ENCODE measurements at regions not wholly inside any gene's neighbourhood (a gene's known extent, or its start where the extent isn't known, plus 50 kb on each side); places are given as distances from the start of the nearest gene placed in this dataset.

DNA sequence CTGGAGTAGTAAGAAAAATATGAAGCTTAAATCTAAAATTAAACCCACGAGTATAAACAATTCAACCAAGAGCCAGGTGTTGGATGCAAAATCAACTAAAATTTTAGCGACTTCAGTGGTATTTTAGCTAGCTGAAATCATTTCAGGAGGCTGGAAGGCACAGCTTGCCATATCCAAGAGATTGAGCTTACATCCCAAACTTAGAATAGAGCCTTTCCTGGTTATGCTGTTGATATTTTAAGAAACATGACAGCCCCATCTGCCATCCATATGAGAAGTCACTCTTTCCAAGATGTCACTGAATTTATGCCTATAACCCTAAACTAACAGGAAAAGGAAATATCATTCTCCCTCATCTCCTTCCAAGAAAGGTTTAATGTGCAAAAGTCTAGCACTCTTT lies 334.0 kb downstream of the KCNA4 start:
- 2% methylated on average over 2 of the region's 2 CpGs for WGBS (ENCODE audit: low lambda C conversion rate)
- TF ChIP-seq MAX (IDR thresholded peaks at IDR 0.05; ENCODE audit: low read depth) = no peak
- ChIA-PET POLR2A (no interaction called here), CTCF (no interaction called here)
- H3K36me3 ChIP-seq (replicated peaks in 1 of 2; ENCODE audit: control insufficient read depth in 1 of 2, insufficient read depth in 2 of 2, low read length in 1 of 2) = no peaks in the 10 kb centered on the region
- no peaks in the 10 kb centered on the region for H3K27me3 ChIP-seq (ENCODE audit: insufficient read depth)
- no peak overlapping the region for H3K4me2 ChIP-seq
- H3K79me2 ChIP-seq (ENCODE audit: insufficient read depth) = no peaks in the 10 kb centered on the region
- no peak overlapping the region for H3K27ac ChIP-seq (ENCODE audit: low read depth in 2 of 2, low read length in 1 of 2)
- H4K20me1 ChIP-seq (ENCODE audit: insufficient read depth) = no peaks in the 10 kb centered on the region
- DNase-seq = no peak
- no peak overlapping the region for H3K4me3 ChIP-seq (ENCODE audit: low read depth in 2 of 2, low read length in 1 of 2)
- H3K9me3 ChIP-seq = no peaks in the 10 kb centered on the region
- H3K4me1 ChIP-seq (ENCODE audit: control insufficient read depth in 1 of 2, insufficient read depth in 2 of 2, low read depth in 1 of 2, low read length in 1 of 2) = no peaks in the 10 kb centered on the region
- H3K9me2 ChIP-seq = no peaks in the 10 kb centered on the region
- no peak overlapping the region for H3K9ac ChIP-seq
- no peaks in the 10 kb centered on the region for H3F3A ChIP-seq (replicated peaks; ENCODE audit: insufficient read depth)
- H2AFZ ChIP-seq (ENCODE audit: low read depth) = no peak overlapping the region

DNA sequence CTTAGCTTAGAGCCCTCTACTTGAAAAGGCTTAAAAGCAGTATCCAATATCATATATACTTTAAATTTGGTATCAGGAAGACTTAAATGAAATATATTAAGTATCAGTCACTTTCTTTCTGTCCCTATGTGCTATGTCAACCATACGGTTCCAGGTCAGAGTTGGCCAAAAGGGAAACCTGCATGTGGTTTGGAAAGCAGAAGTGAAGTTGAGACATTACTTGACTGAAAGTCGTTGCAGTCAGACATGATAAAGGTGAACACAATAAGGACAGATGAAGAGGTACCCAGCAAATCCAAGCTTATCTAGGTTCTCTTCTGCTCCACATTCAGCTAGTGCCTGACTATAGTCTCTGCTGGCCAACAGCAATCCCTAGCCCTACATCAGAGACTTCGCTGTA lies 336.8 kb downstream of the KCNA4 start:
- 7% methylated on average over 3 of the region's 3 CpGs for WGBS (ENCODE audit: low lambda C conversion rate)
- H3K79me2 ChIP-seq (ENCODE audit: insufficient read depth) = no peaks in the 10 kb centered on the region
- POLR2A ChIA-PET = no interaction called here

More for the DNA sequence above, 336.8 kb downstream of the KCNA4 start:
- CTCF ChIA-PET = no interaction called here
- Histone ChIP-seq H3K4me3 (ENCODE audit: low read depth in 2 of 2, low read length in 1 of 2) (no peak overlapping the region), H4K20me1 (ENCODE audit: insufficient read depth) (no peaks in the 10 kb centered on the region), H3K27ac (ENCODE audit: low read depth in 2 of 2, low read length in 1 of 2) (no peak overlapping the region), H2AFZ (ENCODE audit: low read depth) (no peak overlapping the region), H3K4me1 (ENCODE audit: control insufficient read depth in 1 of 2, insufficient read depth in 2 of 2, low read depth in 1 of 2, low read length in 1 of 2) (no peaks in the 10 kb centered on the region), H3F3A (replicated peaks; ENCODE audit: insufficient read depth) (no peaks in the 10 kb centered on the region), H3K27me3 (ENCODE audit: insufficient read depth) (no peaks in the 10 kb centered on the region), H3K9ac (no peak overlapping the region), H3K9me2 (no peaks in the 10 kb centered on the region), H3K36me3 (replicated peaks in 1 of 2; ENCODE audit: control insufficient read depth in 1 of 2, insufficient read depth in 2 of 2, low read length in 1 of 2) (no peaks in the 10 kb centered on the region), H3K9me3 (no peaks in the 10 kb centered on the region), H3K4me2 (0 out of 2 replicates have a peak overlapping the region, but pooled peaks have one; percentile 24)
- no peak for DNase-seq
- TF ChIP-seq, protein P1, sequence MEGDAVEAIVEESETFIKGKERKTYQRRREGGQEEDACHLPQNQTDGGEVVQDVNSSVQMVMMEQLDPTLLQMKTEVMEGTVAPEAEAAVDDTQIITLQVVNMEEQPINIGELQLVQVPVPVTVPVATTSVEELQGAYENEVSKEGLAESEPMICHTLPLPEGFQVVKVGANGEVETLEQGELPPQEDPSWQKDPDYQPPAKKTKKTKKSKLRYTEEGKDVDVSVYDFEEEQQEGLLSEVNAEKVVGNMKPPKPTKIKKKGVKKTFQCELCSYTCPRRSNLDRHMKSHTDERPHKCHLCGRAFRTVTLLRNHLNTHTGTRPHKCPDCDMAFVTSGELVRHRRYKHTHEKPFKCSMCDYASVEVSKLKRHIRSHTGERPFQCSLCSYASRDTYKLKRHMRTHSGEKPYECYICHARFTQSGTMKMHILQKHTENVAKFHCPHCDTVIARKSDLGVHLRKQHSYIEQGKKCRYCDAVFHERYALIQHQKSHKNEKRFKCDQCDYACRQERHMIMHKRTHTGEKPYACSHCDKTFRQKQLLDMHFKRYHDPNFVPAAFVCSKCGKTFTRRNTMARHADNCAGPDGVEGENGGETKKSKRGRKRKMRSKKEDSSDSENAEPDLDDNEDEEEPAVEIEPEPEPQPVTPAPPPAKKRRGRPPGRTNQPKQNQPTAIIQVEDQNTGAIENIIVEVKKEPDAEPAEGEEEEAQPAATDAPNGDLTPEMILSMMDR (IDR thresholded peaks at IDR 0.05) = no peak
- no peak for TF ChIP-seq MEF2A (IDR thresholded peaks at IDR 0.05; ENCODE audit: borderline replicate concordance, low read depth)
- no peak for TF ChIP-seq GATA2 (CRISPR knock-in tag; IDR thresholded peaks at IDR 0.05)
- TF ChIP-seq RAD21 (IDR thresholded peaks at IDR 0.05; ENCODE audit: low read length) = no peak
- TF ChIP-seq GABPA (IDR thresholded peaks at IDR 0.05; ENCODE audit: low read depth) = no peak
- no peak for TF ChIP-seq RXRA (IDR thresholded peaks at IDR 0.05; ENCODE audit: borderline replicate concordance, low read depth)
- TF ChIP-seq, protein P2, sequence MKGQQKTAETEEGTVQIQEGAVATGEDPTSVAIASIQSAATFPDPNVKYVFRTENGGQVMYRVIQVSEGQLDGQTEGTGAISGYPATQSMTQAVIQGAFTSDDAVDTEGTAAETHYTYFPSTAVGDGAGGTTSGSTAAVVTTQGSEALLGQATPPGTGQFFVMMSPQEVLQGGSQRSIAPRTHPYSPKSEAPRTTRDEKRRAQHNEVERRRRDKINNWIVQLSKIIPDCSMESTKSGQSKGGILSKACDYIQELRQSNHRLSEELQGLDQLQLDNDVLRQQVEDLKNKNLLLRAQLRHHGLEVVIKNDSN (IDR thresholded peaks at IDR 0.05; ENCODE audit: borderline replicate concordance, low read depth) = no peak
- TF ChIP-seq, protein P3, sequence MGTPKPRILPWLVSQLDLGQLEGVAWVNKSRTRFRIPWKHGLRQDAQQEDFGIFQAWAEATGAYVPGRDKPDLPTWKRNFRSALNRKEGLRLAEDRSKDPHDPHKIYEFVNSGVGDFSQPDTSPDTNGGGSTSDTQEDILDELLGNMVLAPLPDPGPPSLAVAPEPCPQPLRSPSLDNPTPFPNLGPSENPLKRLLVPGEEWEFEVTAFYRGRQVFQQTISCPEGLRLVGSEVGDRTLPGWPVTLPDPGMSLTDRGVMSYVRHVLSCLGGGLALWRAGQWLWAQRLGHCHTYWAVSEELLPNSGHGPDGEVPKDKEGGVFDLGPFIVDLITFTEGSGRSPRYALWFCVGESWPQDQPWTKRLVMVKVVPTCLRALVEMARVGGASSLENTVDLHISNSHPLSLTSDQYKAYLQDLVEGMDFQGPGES (IDR thresholded peaks at IDR 0.05; ENCODE audit: low read depth, low read length) = no peak
- no peak for TF ChIP-seq SIN3A (IDR thresholded peaks at IDR 0.05; ENCODE audit: borderline replicate concordance, low read depth, low read length)
- no peak for TF ChIP-seq MAX (IDR thresholded peaks at IDR 0.05; ENCODE audit: low read depth)
- no peak for TF ChIP-seq CHD2 (IDR thresholded peaks at IDR 0.05; ENCODE audit: low read length, partially characterized antibody)
- no peak for TF ChIP-seq JUND (IDR thresholded peaks at IDR 0.05)
- TF ChIP-seq NFIC (IDR thresholded peaks at IDR 0.05; ENCODE audit: borderline replicate concordance) = no peak
- no peak for TF ChIP-seq ZBTB33 (IDR thresholded peaks at IDR 0.05; ENCODE audit: borderline replicate concordance, low read depth)
- no peak for TF ChIP-seq NRF1 (IDR thresholded peaks at IDR 0.05; ENCODE audit: low read depth, low read length)
- no peak for TF ChIP-seq ELF1 (IDR thresholded peaks at IDR 0.05)
- TF ChIP-seq YY1 (IDR thresholded peaks at IDR 0.05; ENCODE audit: low read depth) = no peak
- no peak for TF ChIP-seq FOSL2 (IDR thresholded peaks at IDR 0.05; ENCODE audit: borderline replicate concordance, low read depth)
- TF ChIP-seq RFX5 (IDR thresholded peaks at IDR 0.05; ENCODE audit: low read length) = no peak
